ENCODE measurements at regions not wholly inside any gene's neighbourhood (a gene's known extent, or its start where the extent isn't known, plus 50 kb on each side); places are given as distances from the start of the nearest gene placed in this dataset.
"Not testable (repeated sequence)": the region's sequence is repeated elsewhere in the genome, so short reads cannot be mapped to it uniquely, and the experiment has no call there.

DNA sequence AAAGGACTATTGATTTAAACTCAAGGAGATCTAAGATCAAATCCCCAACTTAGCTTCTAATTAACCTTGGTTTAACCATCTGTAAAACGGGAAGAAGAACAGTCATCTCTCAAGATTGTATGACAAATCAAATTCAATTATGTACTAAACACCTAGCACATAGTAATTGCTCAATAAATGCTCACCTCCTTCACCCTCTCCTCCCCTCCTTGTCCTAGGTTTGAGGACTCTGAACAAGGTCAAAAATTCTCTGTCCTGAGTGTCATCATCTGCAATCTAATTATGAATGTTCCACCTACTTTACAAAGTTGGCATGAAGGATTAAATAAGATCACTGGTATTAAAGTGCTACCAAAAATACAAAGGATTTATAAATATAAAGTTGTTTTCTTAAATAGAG, 320.1 kb upstream of the PPARGC1A start:
- H3K4me1 ChIP-seq, result peaks cover 0 to 3% of the 10 kb centered on the region in 2 donors
- in situ Hi-C loops (cut with MboI; ENCODE audit: low sequenced_read_pairs in 4 of 4) (no loop called here), intact Hi-C loops (cut with DNase I; ENCODE audit: low total_unique reads) (no loop called here)
- TF ChIP-seq, protein P1, sequence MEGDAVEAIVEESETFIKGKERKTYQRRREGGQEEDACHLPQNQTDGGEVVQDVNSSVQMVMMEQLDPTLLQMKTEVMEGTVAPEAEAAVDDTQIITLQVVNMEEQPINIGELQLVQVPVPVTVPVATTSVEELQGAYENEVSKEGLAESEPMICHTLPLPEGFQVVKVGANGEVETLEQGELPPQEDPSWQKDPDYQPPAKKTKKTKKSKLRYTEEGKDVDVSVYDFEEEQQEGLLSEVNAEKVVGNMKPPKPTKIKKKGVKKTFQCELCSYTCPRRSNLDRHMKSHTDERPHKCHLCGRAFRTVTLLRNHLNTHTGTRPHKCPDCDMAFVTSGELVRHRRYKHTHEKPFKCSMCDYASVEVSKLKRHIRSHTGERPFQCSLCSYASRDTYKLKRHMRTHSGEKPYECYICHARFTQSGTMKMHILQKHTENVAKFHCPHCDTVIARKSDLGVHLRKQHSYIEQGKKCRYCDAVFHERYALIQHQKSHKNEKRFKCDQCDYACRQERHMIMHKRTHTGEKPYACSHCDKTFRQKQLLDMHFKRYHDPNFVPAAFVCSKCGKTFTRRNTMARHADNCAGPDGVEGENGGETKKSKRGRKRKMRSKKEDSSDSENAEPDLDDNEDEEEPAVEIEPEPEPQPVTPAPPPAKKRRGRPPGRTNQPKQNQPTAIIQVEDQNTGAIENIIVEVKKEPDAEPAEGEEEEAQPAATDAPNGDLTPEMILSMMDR (IDR thresholded peaks at IDR 0.05 in 4 of 5, conservative IDR thresholded peaks at IDR 0.05 in 1 of 5), result no peak
- TF ChIP-seq POLR2A (IDR thresholded peaks at IDR 0.05), result no peak
- H3K9me3 ChIP-seq, result no peaks in the 10 kb centered on the region
- no peak for DNase-seq
- no peaks in the 10 kb centered on the region for H3K36me3 ChIP-seq
- H3K27me3 ChIP-seq, result no peaks in the 10 kb centered on the region
- no peak overlapping the region for H3K4me3 ChIP-seq
- H3K27ac ChIP-seq, result no peak overlapping the region
- ATAC-seq, result peak in 1 of 2 donors; percentile 29

DNA sequence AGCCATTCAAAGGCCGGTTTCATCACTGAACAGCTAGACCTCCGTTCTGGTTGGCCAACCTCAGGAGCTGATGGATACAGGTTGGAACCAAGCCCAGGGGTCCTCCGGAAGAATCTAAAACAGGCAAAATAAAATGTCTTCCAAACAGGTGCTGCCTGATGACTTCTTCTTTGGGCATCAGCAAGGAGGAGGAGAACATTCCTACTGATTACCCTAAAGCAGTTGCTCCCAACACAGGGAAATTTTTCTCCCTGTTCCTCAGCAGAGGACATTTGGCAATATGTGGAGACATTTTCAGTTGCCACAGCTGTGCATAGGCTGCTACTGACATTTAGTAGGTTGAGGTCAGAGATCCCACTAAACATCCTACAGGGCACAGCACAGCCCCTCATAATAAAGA, 319.3 kb upstream of the PPARGC1A start:
- in situ Hi-C loops (cut with MboI; ENCODE audit: low sequenced_read_pairs in 4 of 4), result no loop called here

DNA sequence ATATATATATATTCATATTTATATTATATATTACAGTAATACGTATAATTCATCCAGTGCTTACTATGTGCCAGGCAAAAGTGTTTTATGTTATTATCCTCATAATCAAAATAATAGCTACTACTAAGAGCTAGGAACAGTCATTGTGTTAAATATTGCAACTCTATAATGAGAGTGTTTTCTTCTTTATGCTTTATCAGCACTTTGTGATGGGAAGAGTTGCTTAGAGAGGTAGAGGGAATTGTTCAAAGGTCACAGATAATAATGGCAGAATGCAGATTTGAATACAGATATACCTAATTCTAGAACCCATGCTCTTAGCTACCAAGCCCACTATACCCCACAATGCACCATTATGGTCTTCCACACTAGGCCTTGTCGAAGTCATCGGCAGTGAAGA, 318.8 kb upstream of the PPARGC1A start:
- ATAC-seq (no peak), DNase-seq (no peak)
- Histone ChIP-seq H3K4me3 (no peak overlapping the region), H3K27ac (no peak overlapping the region), H3K4me1 (peaks cover 0 to 3% of the 10 kb centered on the region in 2 donors), H3K36me3 (no peaks in the 10 kb centered on the region), H3K9me3 (no peaks in the 10 kb centered on the region), H3K27me3 (no peaks in the 10 kb centered on the region)
- TF ChIP-seq, protein P1 (IDR thresholded peaks at IDR 0.05 in 4 of 5, conservative IDR thresholded peaks at IDR 0.05 in 1 of 5), result no peak
- TF ChIP-seq POLR2A (IDR thresholded peaks at IDR 0.05), result no peak
- intact Hi-C loops (cut with DNase I; ENCODE audit: low total_unique reads), result no loop called here
- in situ Hi-C loops (cut with MboI; ENCODE audit: low sequenced_read_pairs in 4 of 4), result no loop called here

More for the DNA sequence above, 319.3 kb upstream of the PPARGC1A start:
- ATAC-seq (no peak), DNase-seq (no peak)
- Histone ChIP-seq H3K4me3 (no peak overlapping the region), H3K4me1 (peaks cover 0 to 3% of the 10 kb centered on the region in 2 donors), H3K9me3 (no peaks in the 10 kb centered on the region), H3K27me3 (no peaks in the 10 kb centered on the region), H3K36me3 (no peaks in the 10 kb centered on the region), H3K27ac (no peak overlapping the region)
- intact Hi-C loops (cut with DNase I; ENCODE audit: low total_unique reads), result no loop called here
- TF ChIP-seq POLR2A (IDR thresholded peaks at IDR 0.05), result no peak
- TF ChIP-seq, protein P1 (IDR thresholded peaks at IDR 0.05 in 4 of 5, conservative IDR thresholded peaks at IDR 0.05 in 1 of 5), result no peak

DNA sequence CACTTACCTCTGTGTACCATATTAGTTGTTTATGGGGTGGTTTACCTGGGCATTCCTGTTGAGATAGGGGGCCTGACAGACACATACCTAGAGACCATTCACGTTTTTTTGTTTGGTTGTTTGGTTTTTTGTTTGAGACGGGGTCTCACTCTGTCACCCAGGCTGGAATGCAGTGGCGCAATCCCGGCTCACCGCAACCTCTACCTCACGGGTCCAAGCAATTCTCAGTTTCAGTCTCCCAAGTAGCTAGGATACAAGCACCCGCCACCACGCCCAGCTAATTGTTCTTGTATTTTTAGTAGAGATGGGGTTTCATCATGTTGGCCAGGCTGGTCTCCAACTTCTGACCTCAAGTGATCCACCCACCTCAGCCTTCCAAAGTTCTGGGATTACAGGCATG, 314.9 kb upstream of the PPARGC1A start:
- intact Hi-C loops (cut with DNase I; ENCODE audit: low total_unique reads); DNase-seq; in situ Hi-C loops (cut with MboI; ENCODE audit: low sequenced_read_pairs in 4 of 4); H3K9me3 ChIP-seq; H3K4me1 ChIP-seq; H3K4me3 ChIP-seq; H3K36me3 ChIP-seq; ATAC-seq; H3K27ac ChIP-seq; H3K27me3 ChIP-seq: not testable (repeated sequence)

DNA sequence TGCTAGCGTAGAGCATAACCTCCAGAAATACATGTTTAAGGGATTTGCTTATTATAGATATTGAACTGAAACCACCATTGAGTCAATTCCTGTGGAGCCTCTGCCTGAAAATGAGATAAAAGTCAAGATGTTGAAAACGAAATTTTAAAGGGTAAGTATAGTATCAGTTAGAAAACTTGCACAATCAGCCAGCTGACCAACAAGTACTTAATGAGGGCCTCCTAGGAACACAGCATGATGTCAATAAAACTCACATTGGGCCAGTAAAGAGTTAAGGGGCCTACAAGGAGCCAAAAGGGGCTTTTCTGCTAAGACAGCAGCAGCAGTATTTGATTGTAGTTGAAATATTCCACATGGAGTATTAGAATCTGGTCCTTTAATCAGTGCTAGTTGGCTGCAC, 314.1 kb upstream of the PPARGC1A start:
- in situ Hi-C loops (cut with MboI; ENCODE audit: low sequenced_read_pairs in 4 of 4), result no loop called here
- Histone ChIP-seq H3K9me3 (no peaks in the 10 kb centered on the region), H3K4me1 (no peaks in the 10 kb centered on the region), H3K27ac (no peak overlapping the region), H3K27me3 (no peaks in the 10 kb centered on the region), H3K4me3 (no peak overlapping the region), H3K36me3 (no peaks in the 10 kb centered on the region)
- intact Hi-C loops (cut with DNase I; ENCODE audit: low total_unique reads), result no loop called here
- TF ChIP-seq POLR2A (IDR thresholded peaks at IDR 0.05), result no peak
- no peak for ATAC-seq
- DNase-seq, result no peak

DNA sequence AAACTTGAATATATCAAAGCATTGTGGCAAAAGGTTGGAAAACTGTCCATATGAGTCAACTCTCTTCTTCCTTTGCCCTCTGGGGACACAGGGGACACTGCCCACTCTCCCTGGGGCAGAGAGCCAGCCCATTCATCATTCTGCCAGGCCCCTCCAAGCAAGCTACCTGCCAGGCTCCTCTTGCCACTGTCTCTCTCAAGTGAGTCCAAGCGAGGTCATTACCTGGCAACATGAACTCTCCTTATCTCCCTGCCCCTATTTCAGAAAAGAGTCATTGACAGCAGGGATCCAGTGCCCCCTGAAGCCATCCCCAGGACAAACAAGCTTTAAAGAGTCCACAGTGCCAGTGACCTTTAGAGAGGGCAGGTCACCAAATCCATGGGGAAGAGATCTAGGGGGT, 312.7 kb upstream of the PPARGC1A start:
- DNase-seq, result no peak
- intact Hi-C loops (cut with DNase I; ENCODE audit: low total_unique reads), result no loop called here

More for the DNA sequence above, 312.7 kb upstream of the PPARGC1A start:
- TF ChIP-seq, protein P1 (IDR thresholded peaks at IDR 0.05 in 4 of 5, conservative IDR thresholded peaks at IDR 0.05 in 1 of 5), result no peak
- TF ChIP-seq POLR2A (IDR thresholded peaks at IDR 0.05), result no peak
- no peaks in the 10 kb centered on the region for H3K9me3 ChIP-seq
- H3K4me3 ChIP-seq, result no peak overlapping the region
- no peak overlapping the region for H3K27ac ChIP-seq
- no peaks in the 10 kb centered on the region for H3K27me3 ChIP-seq
- H3K4me1 ChIP-seq, result no peaks in the 10 kb centered on the region
- in situ Hi-C loops (cut with MboI; ENCODE audit: low sequenced_read_pairs in 4 of 4), result no loop called here
- no peak for ATAC-seq
- no peaks in the 10 kb centered on the region for H3K36me3 ChIP-seq
